ENCODE measurements at regions not wholly inside any gene's neighbourhood (a gene's known extent, or its start where the extent isn't known, plus 50 kb on each side); places are given as distances from the start of the nearest gene placed in this dataset.

GRCh38 chr1:87706779-87707228 is 378.1 kb downstream of the LMO4 start:
- no peak for DNase-seq
- H3K27ac Mint-ChIP-seq, result no peak overlapping the region
- no peak overlapping the region for H3K4me3 Mint-ChIP-seq
- H3K4me1 Mint-ChIP-seq, result no peaks in the 10 kb centered on the region
- no peaks in the 10 kb centered on the region for H3K36me3 Mint-ChIP-seq
- H3K27me3 Mint-ChIP-seq, result no peaks in the 10 kb centered on the region
- H3K9me3 Mint-ChIP-seq, result peaks cover 4% of the 10 kb centered on the region

- Mint-ChIP-seq H3K27ac (no peak overlapping the region), H3K4me3 (no peak overlapping the region), H3K36me3 (no peaks in the 10 kb centered on the region), H3K27me3 (no peaks in the 10 kb centered on the region), H3K9me3 (peaks cover 2% of the 10 kb centered on the region), H3K4me1 (no peaks in the 10 kb centered on the region)
- DNase-seq, result no peak
These were observed 378.7 kb downstream of the LMO4 start for GRCh38 chr1:87707411-87707810.

- H3K4me1 Mint-ChIP-seq, result no peaks in the 10 kb centered on the region
- no peak overlapping the region for H3K27ac Mint-ChIP-seq
- no peak for DNase-seq
- no peaks in the 10 kb centered on the region for H3K9me3 Mint-ChIP-seq
- no peak overlapping the region for H3K4me3 Mint-ChIP-seq
- H3K36me3 Mint-ChIP-seq, result no peaks in the 10 kb centered on the region
- peaks cover 9% of the 10 kb centered on the region for H3K27me3 Mint-ChIP-seq
These were observed 383.8 kb downstream of the LMO4 start for GRCh38 chr1:87712261-87713010.

- Mint-ChIP-seq H3K27me3 (peaks cover 9% of the 10 kb centered on the region), H3K36me3 (no peaks in the 10 kb centered on the region), H3K4me3 (no peak overlapping the region), H3K9me3 (no peaks in the 10 kb centered on the region), H3K4me1 (no peaks in the 10 kb centered on the region), H3K27ac (no peak overlapping the region)
- DNase-seq, result no peak
These were observed 385.6 kb downstream of the LMO4 start for GRCh38 chr1:87714278-87714677.

- Mint-ChIP-seq H3K27ac (no peak overlapping the region), H3K4me3 (no peak overlapping the region), H3K9me3 (no peaks in the 10 kb centered on the region), H3K36me3 (no peaks in the 10 kb centered on the region), H3K4me1 (no peaks in the 10 kb centered on the region), H3K27me3 (peaks cover 9% of the 10 kb centered on the region)
- DNase-seq, result no peak
These were observed 386.4 kb downstream of the LMO4 start for GRCh38 chr1:87715052-87715451.

- Mint-ChIP-seq H3K4me1 (no peaks in the 10 kb centered on the region), H3K36me3 (no peaks in the 10 kb centered on the region), H3K9me3 (no peaks in the 10 kb centered on the region), H3K27ac (no peak overlapping the region), H3K27me3 (peaks cover 9% of the 10 kb centered on the region), H3K4me3 (no peak overlapping the region)
- DNase-seq, result no peak
These were observed 386.8 kb downstream of the LMO4 start for GRCh38 chr1:87715471-87715870.

GRCh38 chr1:87717157-87717670 is 388.5 kb downstream of the LMO4 start:
- no peak for DNase-seq
- Mint-ChIP-seq H3K27me3 (peaks cover 9% of the 10 kb centered on the region), H3K27ac (no peak overlapping the region), H3K9me3 (no peaks in the 10 kb centered on the region), H3K4me3 (no peak overlapping the region), H3K36me3 (no peaks in the 10 kb centered on the region), H3K4me1 (no peaks in the 10 kb centered on the region)

GRCh38 chr1:87718241-87718950 is 389.7 kb downstream of the LMO4 start:
- Mint-ChIP-seq H3K36me3 (no peaks in the 10 kb centered on the region), H3K27ac (no peak overlapping the region), H3K27me3 (peaks cover 9% of the 10 kb centered on the region), H3K4me3 (no peak overlapping the region), H3K9me3 (no peaks in the 10 kb centered on the region), H3K4me1 (no peaks in the 10 kb centered on the region)
- no peak for DNase-seq

- no peaks in the 10 kb centered on the region for H3K9me3 Mint-ChIP-seq
- DNase-seq, result no peak
- no peaks in the 10 kb centered on the region for H3K36me3 Mint-ChIP-seq
- H3K4me1 Mint-ChIP-seq, result no peaks in the 10 kb centered on the region
- H3K27ac Mint-ChIP-seq, result no peak overlapping the region
- peaks cover 5% of the 10 kb centered on the region for H3K27me3 Mint-ChIP-seq
- no peak overlapping the region for H3K4me3 Mint-ChIP-seq
These were observed 391.0 kb downstream of the LMO4 start for GRCh38 chr1:87719658-87720057.

GRCh38 chr1:87720561-87720960 is 391.9 kb downstream of the LMO4 start:
- Mint-ChIP-seq H3K4me3 (no peak overlapping the region), H3K9me3 (no peaks in the 10 kb centered on the region), H3K4me1 (no peaks in the 10 kb centered on the region), H3K36me3 (no peaks in the 10 kb centered on the region), H3K27me3 (peaks cover 4% of the 10 kb centered on the region), H3K27ac (no peak overlapping the region)
- no peak for DNase-seq

- Mint-ChIP-seq H3K36me3 (no peaks in the 10 kb centered on the region), H3K27ac (no peak overlapping the region), H3K4me3 (no peak overlapping the region), H3K9me3 (no peaks in the 10 kb centered on the region), H3K27me3 (no peaks in the 10 kb centered on the region), H3K4me1 (no peaks in the 10 kb centered on the region)
- DNase-seq, result no peak
These were observed 394.5 kb downstream of the LMO4 start for GRCh38 chr1:87723193-87723592.

GRCh38 chr1:87728169-87728568 is 399.5 kb downstream of the LMO4 start:
- no peaks in the 10 kb centered on the region for H3K9me3 Mint-ChIP-seq
- no peak for DNase-seq
- H3K4me1 Mint-ChIP-seq, result no peaks in the 10 kb centered on the region
- H3K27me3 Mint-ChIP-seq, result no peaks in the 10 kb centered on the region
- H3K27ac Mint-ChIP-seq, result no peak overlapping the region
- H3K36me3 Mint-ChIP-seq, result no peaks in the 10 kb centered on the region
- H3K4me3 Mint-ChIP-seq, result no peak overlapping the region

- Mint-ChIP-seq H3K27me3 (no peaks in the 10 kb centered on the region), H3K9me3 (no peaks in the 10 kb centered on the region)
These were observed 401.9 kb downstream of the LMO4 start for GRCh38 chr1:87730274-87731216.

GRCh38 chr1:87733386-87733785 is 404.7 kb downstream of the LMO4 start:
- no peak overlapping the region for H3K27ac Mint-ChIP-seq
- H3K27me3 Mint-ChIP-seq, result no peaks in the 10 kb centered on the region
- no peaks in the 10 kb centered on the region for H3K4me1 Mint-ChIP-seq
- no peak overlapping the region for H3K4me3 Mint-ChIP-seq
- no peaks in the 10 kb centered on the region for H3K36me3 Mint-ChIP-seq
- no peaks in the 10 kb centered on the region for H3K9me3 Mint-ChIP-seq
- no peak for DNase-seq

More at GRCh38 chr1:87730274-87731216, 401.9 kb downstream of the LMO4 start:
- H3K27ac Mint-ChIP-seq, result no peak overlapping the region
- H3K4me3 Mint-ChIP-seq, result no peak overlapping the region
- DNase-seq, result no peak
- H3K4me1 Mint-ChIP-seq, result no peaks in the 10 kb centered on the region
- H3K36me3 Mint-ChIP-seq, result no peaks in the 10 kb centered on the region

GRCh38 chr1:87735750-87736149 is 407.1 kb downstream of the LMO4 start:
- Mint-ChIP-seq H3K9me3 (no peaks in the 10 kb centered on the region), H3K27ac (no peak overlapping the region), H3K27me3 (no peaks in the 10 kb centered on the region), H3K36me3 (no peaks in the 10 kb centered on the region), H3K4me1 (no peaks in the 10 kb centered on the region), H3K4me3 (no peak overlapping the region)
- no peak for DNase-seq
